HG02610 (cell line): ENCODE measurements at regions not wholly inside any gene's neighbourhood (a gene's known extent, or its start where the extent isn't known, plus 50 kb on each side); places are given as distances from the start of the nearest gene placed in this dataset.
"Not testable (repeated sequence)": the region's sequence is repeated elsewhere in the genome, so short reads cannot be mapped to it uniquely, and the experiment has no call there.

ENCODE experiments used
- ATAC-seq: cut with Tn5 transposase; IDR thresholded peaks from one replicate; pipeline ENCODE4 v1.9.1; 2021; ENCODE audit warnings: mild to moderate bottlenecking, moderate library complexity; ENCODE audit not compliant: unreplicated experiment

DNA sequence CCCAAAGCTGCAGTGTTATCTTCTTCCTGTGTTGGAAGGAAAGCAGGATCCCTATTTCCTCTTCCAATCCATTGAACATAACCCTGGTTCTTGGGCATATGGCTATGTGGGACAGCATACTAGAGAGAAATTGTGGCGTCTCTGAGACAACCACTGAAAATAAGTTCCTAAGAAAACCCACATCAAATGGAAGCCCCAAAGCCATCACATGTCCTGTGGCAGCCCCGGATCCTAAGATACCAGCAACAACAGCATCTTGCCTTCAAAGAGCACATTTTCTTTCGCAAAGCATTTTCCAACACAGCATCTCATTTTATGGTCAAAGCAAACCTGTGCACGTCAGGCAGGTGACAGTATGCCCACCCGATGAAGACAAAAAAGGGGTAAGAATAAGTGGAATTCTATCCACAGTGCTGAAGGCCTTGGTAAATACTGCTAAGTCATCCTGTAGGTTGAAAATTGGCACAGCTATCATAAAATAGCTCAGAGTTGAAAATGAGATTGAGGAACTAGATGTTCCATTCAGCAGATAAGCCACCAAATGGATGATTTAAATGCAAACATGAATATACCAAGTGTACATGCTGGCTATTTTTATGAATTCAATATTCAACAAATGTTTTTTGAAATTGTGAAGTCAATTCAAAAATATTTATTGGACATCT lies 232.2 kb downstream of the DLEU7 start:
- no peak for ATAC-seq

- no peak for ATAC-seq
Observed at GRCh38 chr13:50612717-50613116, 230.8 kb downstream of the DLEU7 start.

DNA sequence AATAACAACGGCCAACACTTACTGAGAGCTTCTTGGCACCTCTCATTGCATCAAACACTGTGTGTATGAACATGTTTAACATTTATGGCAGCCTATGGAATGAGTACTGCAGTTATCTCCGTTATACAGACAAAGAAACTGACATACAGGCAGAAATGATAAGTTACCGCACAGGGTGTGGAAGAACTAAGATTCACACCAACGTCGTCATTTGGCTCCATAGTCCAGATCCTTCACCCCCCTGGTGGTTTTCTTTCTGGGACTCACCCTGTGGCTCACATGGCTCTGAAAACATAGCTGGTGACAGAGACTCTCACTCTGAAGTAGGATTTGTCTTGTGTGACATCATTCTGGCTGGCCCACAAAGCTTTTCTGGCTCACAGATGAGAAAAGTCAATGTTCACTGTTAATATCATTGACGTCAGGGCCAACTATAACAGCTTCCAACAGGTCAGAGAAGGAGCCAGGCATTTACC lies 230.1 kb downstream of the DLEU7 start:
- ATAC-seq: no peak

DNA sequence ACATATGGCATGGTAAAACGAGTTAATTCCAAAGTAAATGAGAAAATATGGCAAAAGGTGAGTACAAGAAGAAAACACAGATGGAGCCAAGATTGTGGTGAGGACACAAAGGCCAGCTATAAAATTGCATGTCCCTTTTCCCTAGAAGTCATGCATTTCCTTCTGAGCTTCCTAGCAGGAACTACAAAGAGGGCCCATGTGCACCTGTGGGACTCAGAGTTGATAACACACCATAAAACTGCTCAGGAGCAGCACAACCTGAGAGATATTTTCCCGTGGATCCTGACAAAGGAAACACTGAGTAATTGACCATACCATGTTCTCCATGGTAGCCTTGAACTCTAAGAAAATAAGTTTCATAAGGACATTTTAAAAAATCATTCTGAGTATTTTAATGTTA lies 228.3 kb downstream of the DLEU7 start:
- ATAC-seq: no peak

- ATAC-seq: no peak
Observed at GRCh38 chr13:50616101-50616500, 227.4 kb downstream of the DLEU7 start.

DNA sequence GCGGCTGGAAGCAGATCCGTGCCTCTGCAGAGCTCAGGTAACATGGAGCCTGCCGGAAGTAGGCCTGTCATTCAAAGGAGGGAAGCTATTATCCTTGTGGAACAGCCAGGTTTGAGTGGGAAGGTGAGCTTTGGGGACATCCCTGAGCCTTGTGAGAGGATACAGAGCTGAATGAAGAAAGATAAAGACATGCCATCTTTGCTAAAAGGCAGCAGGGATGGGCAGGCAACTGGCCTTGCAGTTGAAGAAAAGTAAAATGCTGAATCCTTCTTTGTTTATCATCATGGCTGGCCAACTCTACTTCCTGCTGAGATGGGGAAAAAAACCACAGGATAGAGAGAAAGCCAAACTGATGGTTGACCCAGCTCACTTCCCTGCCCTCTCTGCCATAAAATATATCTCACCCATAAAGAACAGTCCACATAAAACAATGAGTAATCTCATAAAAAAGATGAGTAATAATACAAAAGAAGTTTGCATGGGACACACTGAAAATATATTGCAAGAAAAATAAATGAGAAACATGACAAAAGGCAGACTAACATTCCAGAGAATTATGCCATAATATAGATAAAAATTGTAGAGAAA lies 226.3 kb downstream of the DLEU7 start:
- no peak for ATAC-seq

DNA sequence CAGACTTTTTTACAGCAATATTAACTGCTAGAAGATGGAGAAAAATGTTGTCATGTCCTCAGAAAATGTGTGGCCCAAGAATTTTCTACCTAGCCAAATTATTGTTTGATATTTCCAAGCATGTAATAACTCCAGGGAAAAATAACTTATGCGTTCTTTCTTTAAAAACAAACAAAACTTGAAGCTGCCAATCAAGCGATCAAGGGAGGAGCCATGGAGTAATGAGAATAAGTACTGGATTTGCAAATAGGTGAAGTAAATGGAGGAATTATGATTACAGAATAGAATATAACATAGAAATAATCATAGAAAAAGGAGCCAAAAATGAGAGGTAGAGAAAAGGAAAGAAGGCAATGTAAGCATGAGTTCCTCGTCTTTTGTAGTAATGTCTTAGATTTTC lies 225.3 kb downstream of the DLEU7 start:
- ATAC-seq: no peak

- ATAC-seq: no peak
Observed at GRCh38 chr13:50626101-50626547, 217.4 kb downstream of the DLEU7 start.

DNA sequence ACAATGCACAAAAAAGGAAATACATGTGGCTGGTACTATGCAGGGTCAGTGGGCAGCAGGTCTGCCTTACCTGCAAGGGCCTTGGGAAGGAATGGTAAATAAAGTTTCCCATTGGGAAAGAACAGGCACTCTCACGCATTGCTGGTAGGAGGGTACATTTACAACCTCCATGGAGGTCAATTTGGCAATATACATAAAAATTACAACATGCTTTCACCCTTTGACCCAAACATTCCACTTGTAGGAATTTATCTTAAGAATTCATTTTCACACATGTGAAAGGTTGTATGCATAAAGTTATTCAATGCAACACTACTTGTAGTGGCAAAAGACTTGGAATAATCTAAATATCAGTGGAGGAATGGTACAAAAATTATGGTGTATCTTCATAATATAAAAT lies 216.4 kb downstream of the DLEU7 start:
- no peak for ATAC-seq

GRCh38 chr13:50628512-50628911 lies 215.0 kb downstream of the DLEU7 start:
- ATAC-seq: not testable (repeated sequence)

DNA sequence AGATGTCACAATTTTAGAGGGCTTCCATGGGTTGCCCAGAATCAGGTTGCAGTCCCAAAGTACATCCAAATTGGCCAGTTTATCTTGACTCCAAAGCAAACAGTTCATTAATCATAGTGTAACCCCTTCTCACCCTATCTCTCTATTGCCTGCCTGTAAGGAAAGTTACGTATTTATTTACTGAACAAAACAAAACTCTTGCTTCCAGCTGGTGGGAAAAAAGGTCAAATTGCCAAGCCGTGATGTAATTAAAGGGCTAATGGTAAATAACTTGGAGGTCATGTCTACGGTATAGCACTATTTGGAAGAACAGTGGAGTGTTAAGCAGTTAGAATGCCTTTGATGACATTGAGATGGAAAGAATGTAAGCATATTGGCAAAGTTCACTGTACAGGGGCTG lies 214.0 kb downstream of the DLEU7 start:
- ATAC-seq: no peak

- no peak for ATAC-seq
Observed at GRCh38 chr13:50629966-50630365, 213.5 kb downstream of the DLEU7 start.

DNA sequence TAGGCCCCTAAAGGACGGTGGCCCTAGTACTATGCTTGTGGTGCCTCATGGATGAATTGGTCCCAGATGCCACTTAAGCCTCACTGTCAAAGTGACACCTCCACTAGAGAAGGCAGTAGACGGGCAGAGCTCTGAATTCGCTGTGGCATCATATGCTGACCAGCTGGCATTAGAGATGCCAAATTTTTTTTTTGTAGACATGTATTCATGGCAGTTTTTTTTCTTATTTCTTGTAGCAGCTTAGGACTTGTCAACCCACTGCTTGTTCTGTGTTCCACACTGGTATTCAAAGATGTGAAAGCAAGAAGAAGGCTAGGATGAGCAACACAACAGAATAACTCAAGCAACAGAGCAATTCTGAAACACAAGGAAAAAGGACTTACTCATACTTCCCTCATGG lies 212.5 kb downstream of the DLEU7 start:
- no peak for ATAC-seq

- ATAC-seq: no peak
Observed at GRCh38 chr13:50634339-50634738, 209.2 kb downstream of the DLEU7 start.

GRCh38 chr13:50635504-50635903 lies 208.0 kb downstream of the DLEU7 start:
- peak; percentile 71 for ATAC-seq

DNA sequence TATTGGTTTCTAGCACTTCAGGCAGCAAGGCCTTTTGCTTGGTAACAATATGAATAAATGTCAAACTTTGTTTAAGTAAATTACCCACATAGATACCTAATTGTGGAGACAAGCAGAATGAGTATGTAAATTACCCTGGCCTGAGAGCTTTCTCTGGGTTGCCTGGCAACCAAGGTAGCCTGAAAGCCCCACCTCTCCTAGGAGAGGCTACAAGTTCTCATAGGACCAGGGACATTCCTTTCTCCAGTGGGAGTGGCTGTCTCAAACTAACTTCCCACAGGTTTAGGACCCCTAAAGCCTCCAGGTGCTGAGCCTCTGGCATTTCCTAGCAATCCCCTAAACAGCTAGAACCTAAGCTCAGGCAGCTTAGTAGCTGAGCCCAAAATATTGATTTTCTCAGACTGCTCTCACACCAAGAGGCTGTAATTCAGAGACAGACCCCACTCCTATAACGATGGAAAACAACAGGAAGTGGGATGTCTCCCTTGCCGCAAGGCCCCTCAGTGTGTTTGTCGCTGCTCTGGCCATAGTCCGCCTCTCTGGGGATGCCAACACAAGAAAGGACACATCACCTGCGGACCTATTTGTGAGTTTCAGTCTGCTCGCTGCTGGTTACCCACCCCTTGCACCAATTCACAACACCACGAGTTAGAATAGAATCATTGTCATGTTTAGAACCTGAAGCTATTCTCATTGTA lies 207.3 kb downstream of the DLEU7 start:
- peak; percentile 86 for ATAC-seq

DNA sequence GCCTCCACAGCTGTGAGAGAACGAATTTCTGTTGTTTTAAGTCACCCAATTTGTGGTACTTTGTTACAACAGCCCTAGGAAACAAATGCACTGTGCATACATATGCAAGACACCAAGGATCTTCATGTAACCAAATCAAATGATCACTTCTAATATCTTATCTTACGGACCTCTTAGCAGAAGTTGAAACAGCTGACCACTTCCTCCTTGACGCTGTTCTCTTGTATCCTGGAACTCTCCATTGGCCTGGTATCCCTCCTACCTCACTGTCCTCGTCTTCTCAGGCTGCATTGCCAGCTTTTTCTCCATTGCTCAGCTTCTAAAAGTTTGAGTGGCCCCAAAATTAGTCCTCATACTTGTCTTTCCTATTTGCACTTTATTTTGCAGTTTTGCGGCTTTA lies 200.4 kb downstream of the DLEU7 start:
- ATAC-seq: no peak

- no peak for ATAC-seq
Observed at GRCh38 chr13:50644081-50644871, 199.2 kb downstream of the DLEU7 start.

DNA sequence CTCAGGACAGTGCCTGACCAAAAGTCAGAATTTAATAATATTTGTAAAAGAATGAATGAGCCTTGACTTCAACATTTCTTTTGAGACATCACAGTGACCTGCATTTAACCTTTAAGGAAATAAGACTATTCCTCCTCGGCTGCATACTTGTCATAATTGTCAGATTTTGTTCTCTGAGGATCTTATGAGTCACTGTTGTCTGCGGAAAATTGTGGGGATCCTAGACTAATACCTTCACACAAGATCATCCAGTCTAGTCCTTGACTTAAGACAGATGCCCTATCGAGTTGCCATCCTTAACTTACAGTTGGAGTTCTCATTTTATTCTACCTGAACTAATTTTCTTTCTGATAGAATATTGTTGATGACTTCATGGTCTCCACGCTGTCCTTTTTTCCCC lies 198.4 kb downstream of the DLEU7 start:
- ATAC-seq: no peak

GRCh38 chr13:50646070-50646469 lies 197.4 kb downstream of the DLEU7 start:
- ATAC-seq: no peak

GRCh38 chr13:50649211-50649610 lies 194.3 kb downstream of the DLEU7 start:
- no peak for ATAC-seq
